H1 (cell line): ENCODE measurements at regions not wholly inside any gene's neighbourhood (a gene's known extent, or its start where the extent isn't known, plus 50 kb on each side); places are given as distances from the start of the nearest gene placed in this dataset.

Source experiments
- ASH2L ChIP-seq: fragments of 200-600, 300-600 bp; sonication (generic); IDR thresholded peaks from one replicate; pipeline ENCODE4 v1.7.1; 2017; ENCODE audit warnings: low read length
- BCL11A ChIP-seq, 2 experiments: IDR thresholded peaks; one replicate each; pipeline ENCODE4 v1.6.1; 2011; ENCODE audit warnings: low read depth in 2 of 2, low read length in 2 of 2, mild to moderate bottlenecking in 2 of 2
- BRCA1 ChIP-seq: IDR thresholded peaks from 2 replicates; pipeline ENCODE4 v1.6.1; 2012; ENCODE audit warnings: low read depth, low read length, improper control_type of control experiment
- CBX8 ChIP-seq: fragments of 300-800, 300-1000 bp; sonication (generic); IDR thresholded peaks from 2 replicates; pipeline ENCODE4 v1.7.1; 2016; ENCODE audit warnings: low read depth, low read length, borderline replicate concordance
- CHD2 ChIP-seq: IDR thresholded peaks from 2 replicates; pipeline ENCODE4 v1.6.1; 2012; ENCODE audit warnings: low read length, improper control_type of control experiment
- CTCF ChIP-seq, 3 experiments: IDR thresholded peaks; 1 replicate in 2 of 3; 2 replicates in 1 of 3; pipeline versions ENCODE4 v1.5.1 to v1.6.1; 2011; ENCODE audit warnings: low read length in 3 of 3, mild to moderate bottlenecking in 3 of 3, inconsistent platforms in 2 of 3, low read depth in 1 of 3, moderate library complexity in 1 of 3; ENCODE audit not compliant: insufficient read depth in 1 of 3; ENCODE audit errors: control extremely low read depth in 1 of 3
- E2F6 ChIP-seq: IDR thresholded peaks from 2 replicates; pipeline ENCODE4 v1.6.1; 2012; ENCODE audit warnings: inconsistent platforms
- EGR1 ChIP-seq: IDR thresholded peaks from 2 replicates; pipeline ENCODE4 v1.6.1; 2011; ENCODE audit warnings: low read depth, low read length, borderline replicate concordance
- FOSL1 ChIP-seq: IDR thresholded peaks from 2 replicates; pipeline ENCODE4 v1.6.1; 2011; ENCODE audit warnings: mild to moderate bottlenecking, low read depth, low read length, moderate library complexity; ENCODE audit not compliant: insufficient read depth
- GABPA ChIP-seq: IDR thresholded peaks from 2 replicates; pipeline ENCODE4 v1.6.1; 2011; ENCODE audit warnings: mild to moderate bottlenecking, low read length, moderate library complexity, borderline replicate concordance; ENCODE audit not compliant: insufficient read depth
- HDAC2 ChIP-seq, 2 experiments: fragments of 300-600 bp in 1 of 2; sonication (generic) in 1 of 2; IDR thresholded peaks; 2 replicates each; pipeline ENCODE4 v1.6.1; 2011 to 2012; ENCODE audit warnings: low read depth in 2 of 2, low read length in 2 of 2, mild to moderate bottlenecking in 2 of 2, moderate library complexity in 2 of 2, borderline replicate concordance in 1 of 2, inconsistent platforms in 1 of 2
- JUND ChIP-seq: IDR thresholded peaks from 2 replicates; pipeline ENCODE4 v1.6.1; 2011; ENCODE audit warnings: mild to moderate bottlenecking, improper control_type of control experiment, low read length
- KDM4A ChIP-seq: IDR thresholded peaks from one replicate; pipeline ENCODE4 v1.7.1; 2012; ENCODE audit warnings: low read depth, mild to moderate bottlenecking, moderate library complexity, low read length, inconsistent platforms; ENCODE audit not compliant: severe bottlenecking
- NRF1 ChIP-seq: IDR thresholded peaks from 2 replicates; pipeline ENCODE4 v1.6.1; 2011; ENCODE audit warnings: mild to moderate bottlenecking, low read depth, low read length, improper control_type of control experiment
- POLR2A ChIP-seq, 2 experiments: IDR thresholded peaks; 1 replicate in 1 of 2; 2 replicates in 1 of 2; pipeline ENCODE4 v1.6.1; 2011; ENCODE audit warnings: low read depth in 2 of 2, low read length in 2 of 2, mild to moderate bottlenecking in 2 of 2; ENCODE audit errors: control extremely low read depth in 1 of 2
- RFX5 ChIP-seq: IDR thresholded peaks from 2 replicates; pipeline ENCODE4 v1.6.1; 2011; ENCODE audit warnings: low read depth, low read length, improper control_type of control experiment, borderline replicate concordance
- SIRT6 ChIP-seq: IDR thresholded peaks from one replicate; pipeline ENCODE4 v1.7.1; 2012; ENCODE audit warnings: low read length, inconsistent platforms
- SIX5 ChIP-seq: IDR thresholded peaks from 2 replicates; pipeline ENCODE4 v1.6.1; 2011; ENCODE audit warnings: mild to moderate bottlenecking, low read depth, low read length
- TBP ChIP-seq: IDR thresholded peaks from 2 replicates; pipeline ENCODE4 v1.6.1; 2011; ENCODE audit warnings: low read depth, low read length, improper control_type of control experiment
- TCF12 ChIP-seq: IDR thresholded peaks from 2 replicates; pipeline ENCODE4 v1.6.1; 2011; ENCODE audit warnings: low read depth, mild to moderate bottlenecking, low read length
- TEAD4 ChIP-seq: IDR thresholded peaks from 2 replicates; pipeline ENCODE4 v1.6.1; 2012; ENCODE audit warnings: low read depth, low read length, inconsistent platforms, mixed read lengths

- TF ChIP-seq CBX8 (no peak), CTCF (IDR thresholded peaks at IDR 0.05; ENCODE audit: control extremely low read depth in 1 of 3, insufficient read depth in 1 of 3, low read depth in 1 of 3, low read length in 3 of 3) (peak; percentile 82 to 96 (median 94)), HDAC2 (IDR thresholded peaks at IDR 0.05; ENCODE audit: borderline replicate concordance in 1 of 2, low read depth in 2 of 2, low read length in 2 of 2) (no peak), BCL11A (IDR thresholded peaks at IDR 0.05; ENCODE audit: low read depth in 2 of 2, low read length in 2 of 2) (no peak), JUND (no peak), SIX5 (no peak), ASH2L (no peak), TEAD4 (peak; percentile 92), SIRT6 (no peak), E2F6 (no peak), TBP (no peak), NRF1 (no peak), POLR2A (IDR thresholded peaks at IDR 0.05; ENCODE audit: control extremely low read depth in 1 of 2, low read depth in 2 of 2, low read length in 2 of 2) (no peak), CHD2 (0 out of 2 replicates have a peak, but pooled peaks have one; percentile 41), RFX5 (no peak), GABPA (no peak), KDM4A (no peak), FOSL1 (no peak), TCF12 (0 out of 2 replicates have a peak, but pooled peaks have one; percentile 27), BRCA1 (no peak), EGR1 (no peak)
Measured at GRCh38 chr13:74040200-74040599, 94.0 kb downstream of the KLF12 start (continued).
